Right lobe of liver (tissue), 4 donors: ENCODE measurements at regions not wholly inside any gene's neighbourhood (a gene's known extent, or its start where the extent isn't known, plus 50 kb on each side); places are given as distances from the start of the nearest gene placed in this dataset.

ENCODE experiments used
- POLR2A ChIP-seq: fragments of 450-650 bp; IDR thresholded peaks from one replicate; pipeline ENCODE4 v1.6.1; 2017; ENCODE audit warnings: antibody characterized with exemption, mild to moderate bottlenecking
- TF ChIP-seq, protein P1 (sequence below), 4 donors: fragments of 200-600 bp in 3 of 4; fragments of 450-650 bp in 1 of 4; IDR thresholded peaks; one replicate each; pipeline versions ENCODE4 v1.5.1 to v1.8.0; 2016 to 2022; ENCODE audit warnings: antibody characterized with exemption in 4 of 4, mild to moderate bottlenecking in 2 of 4
- donor health status: DM: no; HTN: no; CAD: no.
- donor health status: DM: no; HTN: no; CAD: no.
- donor health status: DM: no; HTN: yes; CAD: no.

DNA sequence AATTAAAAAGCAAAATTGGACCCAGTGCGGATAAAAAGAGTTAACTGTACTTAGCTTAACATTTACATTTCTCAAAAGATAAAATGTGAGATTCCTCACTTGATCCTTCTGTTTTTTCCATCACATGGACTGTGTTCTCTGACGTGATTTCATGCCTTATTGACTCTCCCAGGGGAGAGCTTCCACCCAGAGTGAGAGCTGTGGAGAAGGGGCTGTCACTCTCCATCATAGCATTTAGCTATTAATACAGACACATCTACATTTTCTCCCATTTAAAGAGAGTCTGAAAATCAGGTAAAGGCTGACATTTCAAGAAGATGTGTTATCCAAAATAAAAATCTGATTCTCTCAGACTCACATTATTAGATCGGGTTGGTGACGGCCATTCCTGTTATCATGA lies 493.8 kb downstream of the FBXO15 start:
- TF ChIP-seq, protein P1, sequence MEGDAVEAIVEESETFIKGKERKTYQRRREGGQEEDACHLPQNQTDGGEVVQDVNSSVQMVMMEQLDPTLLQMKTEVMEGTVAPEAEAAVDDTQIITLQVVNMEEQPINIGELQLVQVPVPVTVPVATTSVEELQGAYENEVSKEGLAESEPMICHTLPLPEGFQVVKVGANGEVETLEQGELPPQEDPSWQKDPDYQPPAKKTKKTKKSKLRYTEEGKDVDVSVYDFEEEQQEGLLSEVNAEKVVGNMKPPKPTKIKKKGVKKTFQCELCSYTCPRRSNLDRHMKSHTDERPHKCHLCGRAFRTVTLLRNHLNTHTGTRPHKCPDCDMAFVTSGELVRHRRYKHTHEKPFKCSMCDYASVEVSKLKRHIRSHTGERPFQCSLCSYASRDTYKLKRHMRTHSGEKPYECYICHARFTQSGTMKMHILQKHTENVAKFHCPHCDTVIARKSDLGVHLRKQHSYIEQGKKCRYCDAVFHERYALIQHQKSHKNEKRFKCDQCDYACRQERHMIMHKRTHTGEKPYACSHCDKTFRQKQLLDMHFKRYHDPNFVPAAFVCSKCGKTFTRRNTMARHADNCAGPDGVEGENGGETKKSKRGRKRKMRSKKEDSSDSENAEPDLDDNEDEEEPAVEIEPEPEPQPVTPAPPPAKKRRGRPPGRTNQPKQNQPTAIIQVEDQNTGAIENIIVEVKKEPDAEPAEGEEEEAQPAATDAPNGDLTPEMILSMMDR (IDR thresholded peaks at IDR 0.05) = no peak
- no peak for TF ChIP-seq POLR2A
